ENCODE measurements at regions not wholly inside any gene's neighbourhood (a gene's known extent, or its start where the extent isn't known, plus 50 kb on each side); places are given as distances from the start of the nearest gene placed in this dataset.

DNA sequence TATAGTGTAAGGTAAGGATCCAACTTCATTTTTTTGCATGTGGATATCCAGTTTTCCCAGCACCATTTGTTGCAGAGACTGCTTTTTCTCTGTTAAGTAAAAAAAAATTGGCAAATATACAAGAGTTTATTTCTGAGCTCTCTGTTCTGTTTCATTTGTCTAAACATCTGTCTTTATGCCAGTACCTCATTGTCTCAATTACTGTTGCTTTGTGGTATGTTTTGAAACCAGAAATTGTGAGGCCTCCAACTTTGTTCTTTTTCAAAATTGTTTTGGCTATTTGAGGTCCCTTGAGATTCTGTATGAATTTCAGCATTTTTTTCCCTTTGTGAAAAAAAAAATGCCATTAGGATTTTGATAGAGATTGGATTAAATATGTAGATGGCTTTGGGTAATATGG lies 150.5 kb downstream of the MINAR1 start:
- DNase-seq = no peak
- Mint-ChIP-seq H3K4me1 (ENCODE audit: low read depth, unreplicated experiment) (no peaks in the 10 kb centered on the region), H3K4me3 (ENCODE audit: low read depth, unreplicated experiment) (no peak overlapping the region), H3K27me3 (ENCODE audit: unreplicated experiment) (peaks cover 36% of the 10 kb centered on the region), H3K9me3 (ENCODE audit: low read depth, unreplicated experiment) (no peaks in the 10 kb centered on the region), H3K27ac (ENCODE audit: unreplicated experiment) (no peak overlapping the region), H3K36me3 (ENCODE audit: insufficient read depth, unreplicated experiment) (no peaks in the 10 kb centered on the region)
- CTCF ChIA-PET = interaction anchor here (0.7 kb wide), 1 partner anchor 220 kb away, joined by 3 read pairs; no protein-coding TSS in a partner anchor
- BruUV-seq (replicated peaks) = no TSS peak
- intact Hi-C loops (cut with micrococcal nuclease; ENCODE audit: unreplicated experiment) = no loop called here
- TF ChIP-seq, protein P1, sequence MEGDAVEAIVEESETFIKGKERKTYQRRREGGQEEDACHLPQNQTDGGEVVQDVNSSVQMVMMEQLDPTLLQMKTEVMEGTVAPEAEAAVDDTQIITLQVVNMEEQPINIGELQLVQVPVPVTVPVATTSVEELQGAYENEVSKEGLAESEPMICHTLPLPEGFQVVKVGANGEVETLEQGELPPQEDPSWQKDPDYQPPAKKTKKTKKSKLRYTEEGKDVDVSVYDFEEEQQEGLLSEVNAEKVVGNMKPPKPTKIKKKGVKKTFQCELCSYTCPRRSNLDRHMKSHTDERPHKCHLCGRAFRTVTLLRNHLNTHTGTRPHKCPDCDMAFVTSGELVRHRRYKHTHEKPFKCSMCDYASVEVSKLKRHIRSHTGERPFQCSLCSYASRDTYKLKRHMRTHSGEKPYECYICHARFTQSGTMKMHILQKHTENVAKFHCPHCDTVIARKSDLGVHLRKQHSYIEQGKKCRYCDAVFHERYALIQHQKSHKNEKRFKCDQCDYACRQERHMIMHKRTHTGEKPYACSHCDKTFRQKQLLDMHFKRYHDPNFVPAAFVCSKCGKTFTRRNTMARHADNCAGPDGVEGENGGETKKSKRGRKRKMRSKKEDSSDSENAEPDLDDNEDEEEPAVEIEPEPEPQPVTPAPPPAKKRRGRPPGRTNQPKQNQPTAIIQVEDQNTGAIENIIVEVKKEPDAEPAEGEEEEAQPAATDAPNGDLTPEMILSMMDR (IDR thresholded peaks at IDR 0.05; ENCODE audit: unreplicated experiment) = no peak

DNA sequence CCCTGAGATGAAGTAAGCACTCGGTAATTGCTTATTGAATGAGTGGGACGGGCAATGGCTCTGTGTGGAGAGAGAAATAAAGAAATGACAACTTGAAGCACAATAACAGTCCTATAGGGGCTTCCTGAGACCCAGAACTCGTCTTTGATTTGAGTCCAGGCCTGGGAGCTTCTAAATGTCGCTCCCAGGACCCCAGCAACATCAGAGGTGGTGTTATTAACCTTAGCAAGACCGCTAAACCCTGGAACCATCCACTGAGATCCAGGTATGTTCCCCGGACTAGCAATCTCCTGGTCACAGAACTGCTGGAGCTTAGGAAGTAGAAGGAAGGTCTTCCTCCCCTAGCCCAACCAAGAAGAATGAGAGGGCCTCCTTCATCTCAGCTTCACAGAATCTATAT lies 160.0 kb downstream of the MINAR1 start:
- no peak overlapping the region for H3K4me3 Mint-ChIP-seq (ENCODE audit: low read depth, unreplicated experiment)
- H3K27ac Mint-ChIP-seq (ENCODE audit: unreplicated experiment) = no peak overlapping the region
- H3K9me3 Mint-ChIP-seq (ENCODE audit: low read depth, unreplicated experiment) = no peaks in the 10 kb centered on the region
- H3K27me3 Mint-ChIP-seq (ENCODE audit: unreplicated experiment) = peaks cover 65% of the 10 kb centered on the region
- no peak for DNase-seq
- TF ChIP-seq, protein P1 (IDR thresholded peaks at IDR 0.05; ENCODE audit: unreplicated experiment) = no peak
- BruUV-seq (replicated peaks) = no TSS peak
- intact Hi-C loops (cut with micrococcal nuclease; ENCODE audit: unreplicated experiment) = loop anchor here (10.0 kb wide), 2 partner anchors 263 to 403 kb away; no protein-coding TSS in a partner anchor
- H3K36me3 Mint-ChIP-seq (ENCODE audit: insufficient read depth, unreplicated experiment) = no peaks in the 10 kb centered on the region
- no peaks in the 10 kb centered on the region for H3K4me1 Mint-ChIP-seq (ENCODE audit: low read depth, unreplicated experiment)
- CTCF ChIA-PET = interaction anchor here (0.9 kb wide), 1 partner anchor 9 kb away, joined by 3 read pairs; no protein-coding TSS in a partner anchor

DNA sequence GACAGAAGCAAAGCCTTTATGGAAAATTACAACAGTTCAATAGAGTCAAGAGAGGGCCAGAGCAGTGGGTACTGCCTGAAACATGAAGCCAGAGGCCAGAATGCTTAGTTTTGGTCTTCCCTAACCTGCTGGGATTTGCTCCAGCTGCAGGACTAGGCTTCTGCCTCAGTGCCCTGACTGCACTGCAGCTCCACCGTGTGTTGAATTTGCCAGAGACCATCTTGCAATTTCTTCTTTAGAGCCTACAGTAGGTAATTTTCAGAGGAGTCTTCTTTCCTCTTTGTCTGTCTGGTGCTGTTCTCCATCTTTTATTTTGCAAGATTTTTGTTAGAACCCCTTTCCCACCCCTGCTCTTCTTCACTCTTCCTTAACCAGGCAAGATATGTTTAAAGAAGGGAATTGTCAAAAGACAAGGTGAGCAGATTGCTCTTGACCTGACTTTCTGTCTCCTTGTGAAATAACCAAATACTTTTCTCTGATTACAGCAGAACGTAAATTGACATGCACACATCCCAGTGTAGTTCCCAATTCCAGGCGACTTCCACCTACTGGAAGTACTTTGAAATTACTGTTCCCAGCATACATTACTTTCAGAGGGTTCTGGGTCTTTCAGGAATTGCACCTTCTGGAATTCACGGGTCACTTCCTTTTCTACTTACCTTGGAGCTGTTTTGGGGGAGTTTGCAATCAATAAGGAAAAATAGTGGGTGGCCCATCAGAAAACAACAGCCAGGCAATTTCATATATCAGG lies 161.2 kb downstream of the MINAR1 start:
- CTCF ChIA-PET = no interaction called here
- no peak overlapping the region for H3K4me3 Mint-ChIP-seq (ENCODE audit: low read depth, unreplicated experiment)
- H3K36me3 Mint-ChIP-seq (ENCODE audit: insufficient read depth, unreplicated experiment) = no peaks in the 10 kb centered on the region
- no TSS peak for BruUV-seq (replicated peaks)
- H3K4me1 Mint-ChIP-seq (ENCODE audit: low read depth, unreplicated experiment) = no peaks in the 10 kb centered on the region
- H3K9me3 Mint-ChIP-seq (ENCODE audit: low read depth, unreplicated experiment) = no peaks in the 10 kb centered on the region
- no peak for DNase-seq
- intact Hi-C loops (cut with micrococcal nuclease; ENCODE audit: unreplicated experiment) = loop anchor here (10.0 kb wide), 2 partner anchors 262 to 402 kb away; no protein-coding TSS in a partner anchor
- H3K27me3 Mint-ChIP-seq (ENCODE audit: unreplicated experiment) = peaks cover 64% of the 10 kb centered on the region
- H3K27ac Mint-ChIP-seq (ENCODE audit: unreplicated experiment) = no peak overlapping the region
- TF ChIP-seq, protein P1 (IDR thresholded peaks at IDR 0.05; ENCODE audit: unreplicated experiment) = peak; percentile 17

DNA sequence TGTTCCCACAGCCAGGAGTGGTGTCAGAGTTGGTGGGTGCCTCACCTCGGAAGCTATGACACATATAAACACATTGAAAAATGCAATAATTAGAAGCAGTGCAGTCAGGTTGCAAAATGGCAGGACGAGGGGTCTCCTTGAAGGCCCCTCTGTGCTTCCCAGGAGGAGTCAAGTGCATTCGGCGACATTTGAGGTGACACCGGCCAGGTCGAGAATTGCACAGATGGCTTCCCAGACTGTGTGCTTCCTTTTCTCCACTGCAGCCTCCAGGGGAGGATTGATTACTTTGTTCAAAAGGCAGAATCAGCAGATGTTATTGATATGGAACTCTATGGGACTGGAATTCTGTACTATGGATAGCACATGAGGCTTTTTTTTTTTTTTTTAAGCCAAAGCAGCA lies 163.2 kb downstream of the MINAR1 start:
- H3K27me3 Mint-ChIP-seq (ENCODE audit: unreplicated experiment) = peaks cover 68% of the 10 kb centered on the region
- intact Hi-C loops (cut with micrococcal nuclease; ENCODE audit: unreplicated experiment) = loop anchor here (10.0 kb wide), 2 partner anchors 259 to 399 kb away; no protein-coding TSS in a partner anchor
- CTCF ChIA-PET = interaction anchor here (1.1 to 2.9 kb wide), 8 partner anchors 9 to 557 kb away, joined by 3 to 42 read pairs (median 6); partner anchors contain the start of gene FAH
- H3K4me3 Mint-ChIP-seq (ENCODE audit: low read depth, unreplicated experiment) = no peak overlapping the region
- no peaks in the 10 kb centered on the region for H3K36me3 Mint-ChIP-seq (ENCODE audit: insufficient read depth, unreplicated experiment)
- H3K27ac Mint-ChIP-seq (ENCODE audit: unreplicated experiment) = no peak overlapping the region
- TF ChIP-seq, protein P1 (IDR thresholded peaks at IDR 0.05; ENCODE audit: unreplicated experiment) = no peak
- H3K9me3 Mint-ChIP-seq (ENCODE audit: low read depth, unreplicated experiment) = peaks cover 3% of the 10 kb centered on the region
- BruUV-seq (replicated peaks) = no TSS peak
- no peak for DNase-seq
- no peaks in the 10 kb centered on the region for H3K4me1 Mint-ChIP-seq (ENCODE audit: low read depth, unreplicated experiment)
